H1 (cell line): ENCODE measurements at regions not wholly inside any gene's neighbourhood (a gene's known extent, or its start where the extent isn't known, plus 50 kb on each side); places are given as distances from the start of the nearest gene placed in this dataset.

Experiments
- CTCF ChIA-PET: fragments of 300-600 bp; sonication (Branson Sonifier 250); formaldehyde crosslinking; loops from one replicate; lab custom pipeline; 2021; ENCODE audit not compliant: partially characterized antibody; lab: Charles Lee
- POLR2A ChIA-PET: fragments of 300-600 bp; sonication (Branson Sonifier 250); formaldehyde crosslinking; loops from one replicate; lab custom pipeline; 2021; ENCODE audit warnings: inconsistent platforms; ENCODE audit not compliant: partially characterized antibody; lab: Charles Lee
- DNase-seq, 2 experiments: peaks; one replicate each; pipeline versions ENCODE4 v3.0.0 to v3.0.0-alpha.2; 2010 to 2022; ENCODE audit warnings: low spot score in 2 of 2, low read depth in 1 of 2, mixed read lengths in 1 of 2
- FAIRE-seq: peaks from 2 replicates; lab custom pipeline; 2011; peaks lifted over from hg19 to GRCh38; lab: Jason Lieb, UNC
- H2AFZ ChIP-seq: 2 replicates; pipeline ENCODE4 v1.8.1; 2012; ENCODE audit warnings: low read length, inconsistent platforms
- H2AK5ac ChIP-seq: 2 replicates; pipeline ENCODE4 v1.6.1; 2013; ENCODE audit warnings: low read depth, low read length
- H2BK120ac ChIP-seq: replicated peaks from 2 replicates; pipeline ENCODE3; 2013; ENCODE audit warnings: low read depth, low read length, inconsistent platforms
- H2BK12ac ChIP-seq: 2 replicates; pipeline ENCODE4 v1.6.1; 2013; ENCODE audit warnings: low read depth, low read length
- H2BK15ac ChIP-seq: 2 replicates; pipeline ENCODE4 v1.6.1; 2013; ENCODE audit warnings: low read length
- H2BK20ac ChIP-seq: 2 replicates; pipeline ENCODE4 v1.6.1; 2013; ENCODE audit warnings: low read length
- H2BK5ac ChIP-seq: 2 replicates; pipeline ENCODE4 v1.6.1; 2013; ENCODE audit warnings: low read depth, low read length
- H3K14ac ChIP-seq: 2 replicates; pipeline ENCODE4 v1.6.1; 2013; ENCODE audit warnings: inconsistent platforms; ENCODE audit not compliant: insufficient read length
- H3K18ac ChIP-seq: 2 replicates; pipeline ENCODE4 v1.6.1; 2013; ENCODE audit warnings: low read length; ENCODE audit errors: extremely low read depth
- H3K23ac ChIP-seq: 2 replicates; pipeline ENCODE4 v1.6.1; 2013; ENCODE audit warnings: inconsistent platforms; ENCODE audit not compliant: insufficient read length
- H3K23me2 ChIP-seq: 2 replicates; pipeline ENCODE4 v1.6.1; 2013; ENCODE audit warnings: low read depth, low read length
- H3K27ac ChIP-seq: 2 replicates; pipeline ENCODE4 v1.6.1; 2011; ENCODE audit warnings: low read depth, low read length, inconsistent platforms
- H3K27me3 ChIP-seq, 4 experiments: replicated peaks in 1 of 4; 1 replicate in 1 of 4; 2 replicates in 3 of 4; pipeline versions ENCODE4 v1.6.1 to v1.8.1; 2011 to 2013; ENCODE audit warnings: low read length in 3 of 4, mild to moderate bottlenecking in 3 of 4, inconsistent platforms in 2 of 4, mixed read lengths in 2 of 4, moderate library complexity in 1 of 4; ENCODE audit not compliant: control insufficient read depth in 3 of 4, insufficient read depth in 3 of 4; ENCODE audit errors: extremely low read depth in 1 of 4
- H3K36me3 ChIP-seq, 4 experiments: 2 replicates each; pipeline versions ENCODE4 v1.6.1 to v1.8.1; 2011 to 2013; ENCODE audit warnings: mild to moderate bottlenecking in 4 of 4, low read length in 3 of 4, moderate library complexity in 2 of 4, control low read depth in 1 of 4, inconsistent platforms in 1 of 4; ENCODE audit not compliant: insufficient read depth in 4 of 4, control insufficient read depth in 2 of 4
- H3K4ac ChIP-seq: replicated peaks from 2 replicates; pipeline ENCODE3; 2013; ENCODE audit warnings: low read length, low read depth, mixed read lengths, inconsistent platforms; ENCODE audit not compliant: insufficient read length
- H3K4me1 ChIP-seq, 4 experiments: replicated peaks in 1 of 4; 1 replicate in 1 of 4; 2 replicates in 3 of 4; pipeline versions ENCODE4 v1.6.1 to v1.8.1; 2011 to 2013; ENCODE audit warnings: low read length in 3 of 4, inconsistent platforms in 2 of 4, mixed read lengths in 1 of 4; ENCODE audit not compliant: insufficient read depth in 4 of 4, control insufficient read depth in 3 of 4
- H3K4me2 ChIP-seq, 2 experiments: 2 replicates each; pipeline versions ENCODE4 v1.6.1 to v1.8.1; 2011 to 2013; ENCODE audit warnings: low read depth in 2 of 2, low read length in 2 of 2, control low read depth in 1 of 2, inconsistent platforms in 1 of 2, mild to moderate bottlenecking in 1 of 2; ENCODE audit not compliant: insufficient read depth in 1 of 2
- H3K4me3 ChIP-seq, 4 experiments: fragments of 200-600, 300-600 bp in 1 of 4; sonication (generic), shearing (Covaris generic), sonication (Bioruptor Twin) in 1 of 4; 2 replicates each; pipeline versions ENCODE4 v1.5.1 to v1.8.1; 2011 to 2016; ENCODE audit warnings: low read length in 4 of 4, low read depth in 3 of 4, control low read depth in 2 of 4, inconsistent platforms in 2 of 4, mild to moderate bottlenecking in 2 of 4, mixed read lengths in 1 of 4, moderate library complexity in 1 of 4; ENCODE audit not compliant: insufficient read depth in 2 of 4; ENCODE audit errors: extremely low read depth in 1 of 4
- H3K56ac ChIP-seq: replicated peaks from 2 replicates; pipeline ENCODE3; 2013; ENCODE audit warnings: low read depth, mild to moderate bottlenecking, mixed read lengths, low read length, inconsistent platforms; ENCODE audit not compliant: insufficient read length
- H3K79me1 ChIP-seq: 2 replicates; pipeline ENCODE4 v1.6.1; 2013; ENCODE audit warnings: low read depth, low read length, control low read depth
- H3K79me2 ChIP-seq, 2 experiments: 2 replicates each; pipeline versions ENCODE4 v1.6.1 to v1.8.1; 2012 to 2013; ENCODE audit warnings: low read length in 2 of 2, mild to moderate bottlenecking in 2 of 2, inconsistent platforms in 1 of 2; ENCODE audit not compliant: insufficient read depth in 2 of 2, control insufficient read depth in 1 of 2
- H3K9ac ChIP-seq, 4 experiments: replicated peaks in 1 of 4; 1 replicate in 1 of 4; 2 replicates in 3 of 4; pipeline versions ENCODE4 v1.6.1 to v1.8.1; 2011 to 2013; ENCODE audit warnings: low read depth in 3 of 4, low read length in 3 of 4, control low read depth in 2 of 4, mild to moderate bottlenecking in 2 of 4, moderate library complexity in 2 of 4, inconsistent platforms in 1 of 4; ENCODE audit errors: extremely low read depth in 1 of 4
- H3K9me3 ChIP-seq, 2 experiments: 2 replicates each; pipeline versions ENCODE4 v1.6.1 to v1.8.1; 2012 to 2013; ENCODE audit warnings: mild to moderate bottlenecking in 2 of 2, moderate library complexity in 2 of 2, control low read depth in 1 of 2, inconsistent platforms in 1 of 2, low read depth in 1 of 2, low read length in 1 of 2, mixed read lengths in 1 of 2; ENCODE audit not compliant: insufficient read depth in 2 of 2
- H4K20me1 ChIP-seq, 2 experiments: replicated peaks in 1 of 2; 2 replicates each; pipeline versions ENCODE3 to v1.8.1; 2011 to 2013; ENCODE audit warnings: inconsistent platforms in 2 of 2, low read length in 2 of 2, mild to moderate bottlenecking in 1 of 2; ENCODE audit not compliant: insufficient read depth in 2 of 2, control insufficient read depth in 1 of 2
- H4K5ac ChIP-seq: 2 replicates; pipeline ENCODE4 v1.6.1; 2013; ENCODE audit warnings: low read length, low read depth, mixed read lengths, inconsistent platforms; ENCODE audit not compliant: insufficient read length
- H4K8ac ChIP-seq: 2 replicates; pipeline ENCODE4 v1.8.0; 2013; ENCODE audit warnings: mild to moderate bottlenecking, moderate library complexity, low read length, inconsistent platforms; ENCODE audit not compliant: insufficient read depth; ENCODE audit errors: extremely low read depth
- H4K91ac ChIP-seq: replicated peaks from 2 replicates; pipeline ENCODE3; 2013; ENCODE audit warnings: low read length, mixed read lengths, inconsistent platforms; ENCODE audit not compliant: insufficient read length
- ASH2L ChIP-seq: fragments of 200-600, 300-600 bp; sonication (generic); IDR thresholded peaks from one replicate; pipeline ENCODE4 v1.7.1; 2017; ENCODE audit warnings: low read length
- CREB1 ChIP-seq: IDR thresholded peaks from 2 replicates; pipeline ENCODE4 v1.6.1; 2012; ENCODE audit warnings: inconsistent platforms
- FOSL1 ChIP-seq: IDR thresholded peaks from 2 replicates; pipeline ENCODE4 v1.6.1; 2011; ENCODE audit warnings: mild to moderate bottlenecking, low read depth, low read length, moderate library complexity; ENCODE audit not compliant: insufficient read depth
- HDAC2 ChIP-seq, 2 experiments: fragments of 300-600 bp in 1 of 2; sonication (generic) in 1 of 2; IDR thresholded peaks; 2 replicates each; pipeline ENCODE4 v1.6.1; 2011 to 2012; ENCODE audit warnings: low read depth in 2 of 2, low read length in 2 of 2, mild to moderate bottlenecking in 2 of 2, moderate library complexity in 2 of 2, borderline replicate concordance in 1 of 2, inconsistent platforms in 1 of 2
- KDM5A ChIP-seq: fragments of 200-600 bp; IDR thresholded peaks from 2 replicates; pipeline ENCODE4 v1.7.1; 2012; ENCODE audit warnings: mild to moderate bottlenecking, low read length, inconsistent platforms, mixed read lengths
- SP2 ChIP-seq: IDR thresholded peaks from 2 replicates; pipeline ENCODE4 v1.6.1; 2012; ENCODE audit warnings: mild to moderate bottlenecking, low read length, inconsistent platforms
- WGBS, 2 experiments: shearing (Covaris generic) in 1 of 2; methylation state at CpG; one replicate each; pipeline versions ENCODE4 v1.1.6 to v1.1.7; 2013 to 2015; ENCODE audit warnings: low lambda C conversion rate in 2 of 2, mixed read lengths in 2 of 2, inconsistent platforms in 1 of 2, low coverage in 1 of 2, missing lambda C conversion rate in 1 of 2; ENCODE audit not compliant: insufficient replicate concordance in 2 of 2, insufficient coverage in 1 of 2, insufficient read length in 1 of 2; ENCODE audit errors: extremely low coverage in 1 of 2, missing lambda C conversion rate in 1 of 2; 5-methylcytosine and 5-hydroxymethylcytosine counted together

GRCh38 chr17:79385962-79386563 is 224.8 kb downstream of the RBFOX3 start:
- no peak overlapping the region for H2AFZ ChIP-seq
- H2BK120ac ChIP-seq = no peak overlapping the region
- H2BK12ac ChIP-seq = no peak overlapping the region
- no peak overlapping the region for H3K4me3 ChIP-seq
- H3K56ac ChIP-seq = no peak overlapping the region
- H4K20me1 ChIP-seq = peaks cover 0 to 4% of the 10 kb centered on the region in 2 experiments
- peaks cover 0 to 4% (median 0%) of the 10 kb centered on the region in 4 experiments; a peak in 3 of 7 replicates for H3K27me3 ChIP-seq
- H2BK5ac ChIP-seq = no peak overlapping the region
- no peak overlapping the region for H4K91ac ChIP-seq
- POLR2A ChIA-PET = no interaction called here
- no peaks in the 10 kb centered on the region for H3K36me3 ChIP-seq
- no peak overlapping the region for H2AK5ac ChIP-seq
- no peak overlapping the region for H3K9ac ChIP-seq
- H3K18ac ChIP-seq = no peak overlapping the region
- peaks cover 0 to 5% (median under 1%) of the 10 kb centered on the region in 4 experiments; a peak in 4 of 7 replicates for H3K4me1 ChIP-seq
- peaks cover 3% of the 10 kb centered on the region; the same call in 1 of the 2 replicates for H3K23me2 ChIP-seq
- H3K14ac ChIP-seq = no peak overlapping the region
- no peaks in the 10 kb centered on the region for H3K9me3 ChIP-seq
- TF ChIP-seq SP2 (no peak), FOSL1 (no peak), KDM5A (no peak), HDAC2 (IDR thresholded peaks at IDR 0.05; ENCODE audit: borderline replicate concordance in 1 of 2, low read depth in 2 of 2, low read length in 2 of 2) (no peak), CREB1 (no peak), ASH2L (no peak)
- CTCF ChIA-PET = interaction anchor here (0.7 to 17.7 kb wide), 15 partner anchors 12 to 1071 kb away, joined by 3 to 291 read pairs (median 4); no protein-coding TSS in a partner anchor
- no peak overlapping the region for H2BK20ac ChIP-seq
- H3K4me2 ChIP-seq = no peak overlapping the region
- H3K27ac ChIP-seq = no peak overlapping the region
- 0 out of 2 replicates have a peak, but pooled peaks cover 2% of the 10 kb centered on the region for H3K79me1 ChIP-seq
- H3K4ac ChIP-seq = no peak overlapping the region
- peaks cover 0 to 3% of the 10 kb centered on the region in 2 experiments; a peak in 1 of 4 replicates for H3K79me2 ChIP-seq
- 86% methylated on average over 5 of the region's 5 CpGs; no CpG with 5 or more reads in 1 of the 2 experiments for WGBS, 2 experiments
- H4K8ac ChIP-seq = no peak overlapping the region
- no peak overlapping the region for H3K23ac ChIP-seq
- H4K5ac ChIP-seq = no peak overlapping the region
- DNase-seq = no peak
- FAIRE-seq = no peak
- no peak overlapping the region for H2BK15ac ChIP-seq
